ENCODE measurements at regions not wholly inside any gene's neighbourhood (a gene's known extent, or its start where the extent isn't known, plus 50 kb on each side); places are given as distances from the start of the nearest gene placed in this dataset.

GRCh38 chr5:25119650-25120049 is 474.9 kb upstream of the CDH10 start:
- TF ChIP-seq GATA1 (IDR thresholded peaks at IDR 0.05; ENCODE audit: low read depth, low read length) (no peak), POLR2A (IDR thresholded peaks at IDR 0.05; ENCODE audit: low read length) (no peak)

Data from erythroblast (primary cell).